BE2C (cell line): ENCODE measurements at regions not wholly inside any gene's neighbourhood (a gene's known extent, or its start where the extent isn't known, plus 50 kb on each side); places are given as distances from the start of the nearest gene placed in this dataset.

Experiments
- DNase-seq: peaks from one replicate; pipeline ENCODE4 v3.0.0-alpha.2; 2020
- H3K27me3 ChIP-seq: fragments of 250-450 bp; sonication (Bioruptor Pico); 2 replicates; pipeline ENCODE4 v1.5.1; 2020; ENCODE audit warnings: mild to moderate bottlenecking
- H3K36me3 ChIP-seq: fragments of 250-450 bp; sonication (Bioruptor Pico); 2 replicates; pipeline ENCODE4 v1.5.1; 2020; ENCODE audit warnings: mild to moderate bottlenecking
- H3K4me1 ChIP-seq: fragments of 250-450 bp; sonication (Bioruptor Pico); 2 replicates; pipeline ENCODE4 v1.5.1; 2020
- H3K4me3 ChIP-seq: 2 replicates; pipeline ENCODE4 v1.5.1; 2011; ENCODE audit warnings: low read depth, low read length
- H3K9me3 ChIP-seq: fragments of 250-450 bp; sonication (Bioruptor Pico); 2 replicates; pipeline ENCODE4 v1.5.1; 2020
- CTCF ChIP-seq: IDR thresholded peaks from 2 replicates; pipeline ENCODE4 v1.5.1; 2012; ENCODE audit warnings: mild to moderate bottlenecking, low read depth, low read length

- Histone ChIP-seq H3K4me3 (no peak overlapping the region), H3K36me3 (no peaks in the 10 kb centered on the region), H3K27me3 (no peaks in the 10 kb centered on the region), H3K9me3 (no peaks in the 10 kb centered on the region; the same call in none of the 2 replicates), H3K4me1 (no peaks in the 10 kb centered on the region)
- no peak for DNase-seq
- TF ChIP-seq CTCF = no peak
Observed at GRCh38 chr22:48534395-48534958, 1293.2 kb downstream of the BRD1 start.

- H3K27me3 ChIP-seq = no peaks in the 10 kb centered on the region
- no peaks in the 10 kb centered on the region for H3K36me3 ChIP-seq
- TF ChIP-seq CTCF = no peak
- DNase-seq = no peak
- H3K9me3 ChIP-seq = no peaks in the 10 kb centered on the region; the same call in none of the 2 replicates
- no peaks in the 10 kb centered on the region for H3K4me1 ChIP-seq
- no peak overlapping the region for H3K4me3 ChIP-seq
Observed at GRCh38 chr22:48532986-48533385, 1294.7 kb downstream of the BRD1 start.

- no peak for DNase-seq
- Histone ChIP-seq H3K9me3 (no peaks in the 10 kb centered on the region; the same call in none of the 2 replicates), H3K27me3 (no peaks in the 10 kb centered on the region), H3K4me3 (no peak overlapping the region), H3K36me3 (no peaks in the 10 kb centered on the region), H3K4me1 (no peaks in the 10 kb centered on the region)
- no peak for TF ChIP-seq CTCF
Observed at GRCh38 chr22:48531761-48532435, 1295.8 kb downstream of the BRD1 start.

GRCh38 chr22:48531108-48531507 lies 1296.6 kb downstream of the BRD1 start:
- no peak for TF ChIP-seq CTCF
- no peaks in the 10 kb centered on the region for H3K27me3 ChIP-seq
- H3K36me3 ChIP-seq = no peaks in the 10 kb centered on the region
- no peak overlapping the region for H3K4me3 ChIP-seq
- peaks cover 3% of the 10 kb centered on the region for H3K9me3 ChIP-seq
- no peak for DNase-seq
- H3K4me1 ChIP-seq = no peaks in the 10 kb centered on the region

GRCh38 chr22:48530666-48531065 lies 1297.0 kb downstream of the BRD1 start:
- H3K9me3 ChIP-seq = peaks cover 6% of the 10 kb centered on the region
- TF ChIP-seq CTCF = no peak
- no peaks in the 10 kb centered on the region for H3K4me1 ChIP-seq
- H3K27me3 ChIP-seq = no peaks in the 10 kb centered on the region
- H3K36me3 ChIP-seq = no peaks in the 10 kb centered on the region
- no peak overlapping the region for H3K4me3 ChIP-seq
- no peak for DNase-seq

GRCh38 chr22:48528221-48528915 lies 1299.3 kb downstream of the BRD1 start:
- no peak for DNase-seq
- H3K4me1 ChIP-seq = no peaks in the 10 kb centered on the region
- H3K27me3 ChIP-seq = no peaks in the 10 kb centered on the region
- no peak for TF ChIP-seq CTCF
- H3K36me3 ChIP-seq = no peaks in the 10 kb centered on the region
- H3K4me3 ChIP-seq = no peak overlapping the region
- peaks cover 6% of the 10 kb centered on the region; the same call in 1 of the 2 replicates for H3K9me3 ChIP-seq
